ENCODE measurements at regions not wholly inside any gene's neighbourhood (a gene's known extent, or its start where the extent isn't known, plus 50 kb on each side); places are given as distances from the start of the nearest gene placed in this dataset.

DNA sequence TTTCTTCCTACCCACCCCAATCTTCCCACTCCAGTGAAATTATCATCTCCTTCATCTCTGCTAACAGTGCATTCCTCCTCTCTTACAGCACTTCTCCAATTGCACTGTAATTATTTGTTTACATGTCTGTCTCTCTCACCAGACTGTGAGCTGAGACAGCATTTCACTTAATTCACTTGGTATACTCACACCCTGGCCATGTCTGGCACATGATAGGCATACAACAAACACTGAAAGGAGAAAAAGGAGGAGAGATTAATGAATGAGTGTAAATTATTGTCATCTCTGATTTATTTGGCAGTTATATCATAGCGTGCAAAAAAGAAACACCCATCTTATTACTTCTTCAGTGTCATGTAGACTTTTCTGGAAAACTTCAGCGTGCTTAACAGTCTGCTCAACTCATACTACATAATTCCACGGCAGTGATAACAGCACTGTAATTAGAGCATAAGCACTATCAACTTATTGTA, 452.3 kb downstream of the ADAMTS20 start:
- H3K9me3 Mint-ChIP-seq = peaks cover 12% of the 10 kb centered on the region
- no peaks in the 10 kb centered on the region for H3K4me1 Mint-ChIP-seq (ENCODE audit: low read depth in 2 of 2)
- ATAC-seq = no peak

GRCh38 chr12:43098766-43099550, 453.0 kb downstream of the ADAMTS20 start:
- Mint-ChIP-seq H3K4me3 (no peak overlapping the region), H3K27ac (no peak overlapping the region), H3K36me3 (no peaks in the 10 kb centered on the region)

More for the DNA sequence above, 452.3 kb downstream of the ADAMTS20 start:
- DNase-seq (ENCODE audit: low spot score) = no peak
- no peak overlapping the region for H3K27ac Mint-ChIP-seq
- no peaks in the 10 kb centered on the region for H3K27me3 Mint-ChIP-seq
- no peak overlapping the region for H3K4me3 Mint-ChIP-seq
- no peaks in the 10 kb centered on the region for H3K36me3 Mint-ChIP-seq

DNA sequence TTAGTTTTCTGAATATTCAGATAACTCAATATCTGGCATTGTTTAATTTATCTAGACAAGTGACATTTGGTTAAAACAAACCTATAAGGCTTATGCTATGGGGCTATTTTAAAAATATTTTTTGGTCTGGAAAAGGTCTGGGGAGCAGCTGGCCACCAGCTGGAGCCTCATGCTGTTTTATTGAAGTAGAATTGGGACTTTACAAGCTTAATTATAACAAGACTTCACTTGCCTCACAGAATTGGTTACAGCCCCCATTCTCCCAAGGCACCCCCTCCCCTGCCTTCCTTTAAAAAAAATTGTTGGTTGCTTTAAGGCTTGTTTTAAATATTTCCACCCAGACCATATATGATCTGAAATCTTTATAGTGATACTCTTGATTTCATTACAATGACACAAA, 453.9 kb downstream of the ADAMTS20 start:
- no peak for DNase-seq (ENCODE audit: low spot score)
- no peak for ATAC-seq
- Mint-ChIP-seq H3K9me3 (peaks cover 19% of the 10 kb centered on the region), H3K36me3 (no peaks in the 10 kb centered on the region), H3K27ac (no peak overlapping the region), H3K4me1 (ENCODE audit: low read depth in 2 of 2) (no peaks in the 10 kb centered on the region), H3K27me3 (no peaks in the 10 kb centered on the region), H3K4me3 (no peak overlapping the region)

More at GRCh38 chr12:43098766-43099550, 453.0 kb downstream of the ADAMTS20 start:
- DNase-seq (ENCODE audit: low spot score) (no peak), ATAC-seq (no peak)
- Mint-ChIP-seq H3K27me3 (no peaks in the 10 kb centered on the region), H3K4me1 (ENCODE audit: low read depth in 2 of 2) (no peaks in the 10 kb centered on the region), H3K9me3 (peaks cover 15% of the 10 kb centered on the region)

DNA sequence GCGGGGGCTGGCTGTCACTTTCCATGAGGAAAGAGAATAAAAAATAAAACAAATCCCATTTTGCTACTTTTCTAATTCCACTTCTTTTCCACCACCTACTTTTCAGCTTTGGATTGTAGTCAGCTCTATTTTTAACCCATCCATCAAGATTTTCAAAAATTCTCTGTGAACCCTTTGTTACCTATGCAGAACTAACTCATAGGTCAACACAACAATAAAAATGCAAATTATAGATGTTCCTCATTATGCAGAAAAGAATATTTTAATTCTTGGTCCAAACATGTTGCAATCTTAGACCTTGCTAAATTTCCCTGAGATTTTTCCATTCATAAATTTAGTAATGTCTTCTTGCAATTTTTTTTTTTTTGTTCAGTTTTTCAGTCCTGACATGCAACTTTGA, 454.5 kb downstream of the ADAMTS20 start:
- DNase-seq (ENCODE audit: low spot score) = no peak
- no peak overlapping the region for H3K27ac Mint-ChIP-seq
- peaks cover 24% of the 10 kb centered on the region for H3K9me3 Mint-ChIP-seq
- no peak overlapping the region for H3K4me3 Mint-ChIP-seq
- no peaks in the 10 kb centered on the region for H3K27me3 Mint-ChIP-seq
- peaks cover 4% of the 10 kb centered on the region for H3K36me3 Mint-ChIP-seq
- H3K4me1 Mint-ChIP-seq (ENCODE audit: low read depth in 2 of 2) = no peaks in the 10 kb centered on the region
- ATAC-seq = no peak

DNA sequence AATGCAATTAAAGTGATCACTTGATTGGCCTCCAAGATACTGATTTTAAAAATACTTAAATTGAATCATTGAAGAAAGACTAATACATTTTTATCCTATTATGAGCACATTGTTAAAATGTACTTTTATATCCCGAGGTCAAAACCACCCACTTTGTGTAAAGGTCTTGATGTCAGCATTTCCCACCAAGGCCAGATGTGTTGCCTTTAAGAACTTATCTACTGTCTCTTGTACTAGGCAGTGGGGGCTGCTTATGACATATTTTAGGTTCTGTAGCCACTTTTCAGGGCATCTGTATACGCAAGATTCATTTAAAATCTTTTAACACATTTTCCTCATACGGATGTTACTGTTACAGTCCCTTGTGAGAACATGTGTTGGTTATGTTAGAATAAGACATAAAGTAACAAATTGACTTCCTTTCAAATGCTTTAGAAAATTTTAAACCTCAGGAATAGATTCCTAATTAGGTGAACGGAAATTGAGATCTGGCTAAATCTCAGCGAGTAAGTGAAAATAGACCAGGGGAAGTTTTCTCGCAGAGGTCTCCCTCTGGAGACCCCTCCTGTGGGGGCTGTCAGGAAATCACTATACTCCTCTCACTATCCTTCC, 456.2 kb downstream of the ADAMTS20 start:
- DNase-seq (ENCODE audit: low spot score) (no peak), ATAC-seq (no peak)
- no peaks in the 10 kb centered on the region for H3K4me1 Mint-ChIP-seq (ENCODE audit: low read depth in 2 of 2)
- H3K36me3 Mint-ChIP-seq = peaks cover 4% of the 10 kb centered on the region
- no peak overlapping the region for H3K27ac Mint-ChIP-seq
- peaks cover 27% of the 10 kb centered on the region for H3K9me3 Mint-ChIP-seq
- no peak overlapping the region for H3K4me3 Mint-ChIP-seq
- H3K27me3 Mint-ChIP-seq = no peaks in the 10 kb centered on the region

GRCh38 chr12:43094886-43095575, 457.0 kb downstream of the ADAMTS20 start:
- Mint-ChIP-seq H3K9me3 (peaks cover 32% of the 10 kb centered on the region), H3K27me3 (no peaks in the 10 kb centered on the region), H3K27ac (no peak overlapping the region), H3K36me3 (peaks cover 4% of the 10 kb centered on the region), H3K4me1 (ENCODE audit: low read depth in 2 of 2) (no peaks in the 10 kb centered on the region), H3K4me3 (no peak overlapping the region)
- DNase-seq (ENCODE audit: low spot score) = no peak
- no peak for ATAC-seq

DNA sequence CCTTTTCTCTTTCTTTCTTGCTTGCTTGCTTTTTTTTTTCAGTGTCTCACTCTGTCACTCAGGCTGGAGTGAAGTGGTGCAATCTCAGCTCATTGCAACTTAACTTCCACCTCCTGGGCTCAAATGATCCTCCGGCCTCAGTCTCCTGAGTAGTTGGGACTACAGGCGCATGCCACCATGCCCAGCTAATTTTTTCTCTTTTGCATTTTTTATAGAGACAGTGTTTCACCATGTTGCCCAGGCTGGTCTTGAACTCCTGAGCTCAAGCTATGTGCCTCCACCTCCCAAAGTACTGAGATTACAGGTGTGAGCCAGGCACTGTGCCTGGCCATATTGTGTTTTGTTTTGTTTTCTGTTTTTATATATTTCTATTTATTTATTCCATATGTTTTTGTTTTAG, 461.0 kb downstream of the ADAMTS20 start:
- ATAC-seq (no peak), DNase-seq (ENCODE audit: low spot score) (no peak)
- no peak overlapping the region for H3K4me3 Mint-ChIP-seq
- H3K4me1 Mint-ChIP-seq (ENCODE audit: low read depth in 2 of 2) = no peaks in the 10 kb centered on the region
- H3K9me3 Mint-ChIP-seq = peaks cover 37% of the 10 kb centered on the region
- H3K27ac Mint-ChIP-seq = no peak overlapping the region
- H3K36me3 Mint-ChIP-seq = peaks cover 4% of the 10 kb centered on the region
- H3K27me3 Mint-ChIP-seq = no peaks in the 10 kb centered on the region

DNA sequence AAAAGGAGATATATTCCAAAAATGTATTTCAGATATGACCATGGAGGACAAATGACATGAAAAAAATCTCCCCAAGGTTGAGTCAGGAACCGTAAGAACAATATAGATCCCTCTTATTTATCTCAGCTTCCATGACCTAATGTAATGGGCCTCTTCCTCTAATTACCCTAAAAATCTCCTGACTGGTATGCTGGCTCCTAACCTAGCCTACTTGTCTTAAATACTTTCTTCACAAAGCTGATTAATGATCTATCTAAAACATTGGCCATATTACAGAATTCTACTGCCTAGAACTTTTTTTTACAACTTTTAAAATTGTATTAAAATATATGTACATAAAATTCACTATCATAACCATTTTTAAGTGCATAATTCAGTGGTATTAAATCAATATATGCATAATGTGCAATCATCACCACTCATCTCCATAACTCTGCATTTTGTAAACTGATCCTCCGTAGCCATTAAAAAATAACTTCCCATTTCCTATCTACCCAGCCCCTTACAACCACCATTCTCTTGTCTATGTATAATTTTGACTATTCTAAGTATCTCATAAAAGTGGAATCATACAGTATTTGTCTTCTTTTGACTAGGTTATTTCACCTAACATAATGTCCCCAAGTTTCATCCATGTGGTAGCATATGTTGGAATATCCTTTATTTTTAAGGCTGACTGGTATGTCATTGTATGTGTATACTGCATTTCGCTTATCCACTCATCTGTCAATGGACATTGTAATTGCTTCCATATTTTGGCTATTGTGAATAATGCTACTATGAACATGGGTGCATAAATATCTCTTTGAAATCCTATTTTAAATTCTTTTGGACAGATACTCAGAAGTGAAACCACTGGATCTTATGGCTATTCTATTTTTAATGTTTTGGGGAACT, 464.6 kb downstream of the ADAMTS20 start:
- Mint-ChIP-seq H3K27me3 (no peaks in the 10 kb centered on the region), H3K36me3 (peaks cover 4% of the 10 kb centered on the region), H3K4me3 (no peak overlapping the region), H3K4me1 (ENCODE audit: low read depth in 2 of 2) (no peaks in the 10 kb centered on the region), H3K27ac (no peak overlapping the region), H3K9me3 (peaks cover 32% of the 10 kb centered on the region)
- DNase-seq (ENCODE audit: low spot score) = no peak
- no peak for ATAC-seq

DNA sequence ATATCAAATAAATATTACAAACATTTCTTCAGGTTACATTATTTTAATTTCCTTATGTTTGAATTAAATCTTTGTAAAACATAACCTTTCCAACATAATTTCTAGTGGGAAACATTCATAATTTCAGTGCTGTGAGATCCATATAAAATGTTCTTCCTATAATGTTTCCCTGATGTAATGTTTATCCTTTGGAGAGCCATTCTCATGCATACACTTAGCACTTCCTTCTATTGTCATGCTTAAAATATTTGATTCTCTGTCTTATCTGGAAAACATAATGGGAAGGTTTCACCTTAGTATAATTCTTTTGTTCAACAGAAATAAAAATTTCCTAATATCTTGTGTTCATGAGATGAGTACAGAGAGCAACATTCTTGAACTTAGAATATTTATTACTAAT, 472.5 kb downstream of the ADAMTS20 start:
- Mint-ChIP-seq H3K4me1 (ENCODE audit: low read depth in 2 of 2) (no peaks in the 10 kb centered on the region), H3K27me3 (no peaks in the 10 kb centered on the region), H3K36me3 (peaks cover 4% of the 10 kb centered on the region), H3K9me3 (peaks cover 18% of the 10 kb centered on the region), H3K27ac (no peak overlapping the region), H3K4me3 (no peak overlapping the region)
- ATAC-seq = no peak
- DNase-seq (ENCODE audit: low spot score) = no peak

DNA sequence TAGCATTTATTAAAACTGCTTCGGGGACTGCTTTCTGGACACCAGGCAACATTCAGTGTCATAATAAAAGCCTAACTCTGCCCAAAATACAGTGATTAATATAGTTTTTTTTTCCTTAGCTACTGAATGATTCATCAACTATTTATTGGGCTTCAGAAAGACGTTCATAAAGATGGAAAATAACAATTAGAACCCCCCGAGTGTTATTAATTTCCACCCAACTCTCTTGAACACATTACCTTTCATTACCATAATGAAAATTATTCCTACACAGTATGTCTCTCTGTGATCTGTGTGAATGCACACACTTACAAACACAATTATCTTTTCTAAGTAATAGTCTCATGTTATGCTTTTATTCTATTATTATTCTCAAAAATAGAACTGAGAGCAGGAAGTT, 473.0 kb downstream of the ADAMTS20 start:
- DNase-seq (ENCODE audit: low spot score) (no peak), ATAC-seq (no peak)
- Mint-ChIP-seq H3K4me3 (no peak overlapping the region), H3K27ac (no peak overlapping the region), H3K4me1 (ENCODE audit: low read depth in 2 of 2) (no peaks in the 10 kb centered on the region), H3K9me3 (peaks cover 16% of the 10 kb centered on the region), H3K36me3 (peaks cover 4% of the 10 kb centered on the region), H3K27me3 (no peaks in the 10 kb centered on the region)

- no peak overlapping the region for H3K4me3 Mint-ChIP-seq
Observed at GRCh38 chr12:43072431-43072830, 479.6 kb downstream of the ADAMTS20 start.

GRCh38 chr12:43069768-43070221, 480.2 kb upstream of the PRICKLE1 start:
- Mint-ChIP-seq H3K9me3 (peaks cover 20% of the 10 kb centered on the region), H3K27ac (no peak overlapping the region), H3K36me3 (peaks cover 6% of the 10 kb centered on the region), H3K4me1 (ENCODE audit: low read depth in 2 of 2) (no peaks in the 10 kb centered on the region), H3K4me3 (no peak overlapping the region), H3K27me3 (no peaks in the 10 kb centered on the region)
- ATAC-seq (no peak), DNase-seq (ENCODE audit: low spot score) (no peak)

More at GRCh38 chr12:43072431-43072830, 479.6 kb downstream of the ADAMTS20 start:
- DNase-seq (ENCODE audit: low spot score) (no peak), ATAC-seq (no peak)
- H3K27ac Mint-ChIP-seq = no peak overlapping the region
- no peaks in the 10 kb centered on the region for H3K27me3 Mint-ChIP-seq
- no peaks in the 10 kb centered on the region for H3K36me3 Mint-ChIP-seq
- H3K4me1 Mint-ChIP-seq (ENCODE audit: low read depth in 2 of 2) = no peaks in the 10 kb centered on the region
- H3K9me3 Mint-ChIP-seq = peaks cover 17% of the 10 kb centered on the region

GRCh38 chr12:43066471-43066870, 476.9 kb upstream of the PRICKLE1 start:
- Mint-ChIP-seq H3K4me1 (ENCODE audit: low read depth in 2 of 2) (no peaks in the 10 kb centered on the region), H3K9me3 (peaks cover 18% of the 10 kb centered on the region), H3K36me3 (peaks cover 6% of the 10 kb centered on the region), H3K4me3 (no peak overlapping the region), H3K27ac (no peak overlapping the region), H3K27me3 (no peaks in the 10 kb centered on the region)
- DNase-seq (ENCODE audit: low spot score) (no peak), ATAC-seq (no peak)

All from natural killer cell treated with Interleukin-12 subunit alpha and Interleukin-12 subunit beta and Interleukin-15 and Interleukin-18, amount 100 ng/mL, for 72 hours (primary cell).